Activated naive CD8-positive, alpha-beta T cell treated with anti-CD3 and anti-CD28 coated beads for 36 hours (primary cell): ENCODE measurements at regions not wholly inside any gene's neighbourhood (a gene's known extent, or its start where the extent isn't known, plus 50 kb on each side); places are given as distances from the start of the nearest gene placed in this dataset.
"Not testable (repeated sequence)": the region's sequence is repeated elsewhere in the genome, so short reads cannot be mapped to it uniquely, and the experiment has no call there.

ENCODE experiments used
- DNase-seq: peaks from one replicate; pipeline ENCODE4 v3.0.0; 2021
- H3K27ac Mint-ChIP-seq: one replicate; pipeline ENCODE4 v1.8.0; 2022; ENCODE audit warnings: mild to moderate bottlenecking, moderate library complexity, mixed read lengths
- H3K27me3 Mint-ChIP-seq: one replicate; pipeline ENCODE4 v1.8.0; 2022; ENCODE audit warnings: mild to moderate bottlenecking, mixed read lengths
- H3K36me3 Mint-ChIP-seq: one replicate; pipeline ENCODE4 v1.8.0; 2021; ENCODE audit warnings: mild to moderate bottlenecking, mixed read lengths
- H3K4me1 Mint-ChIP-seq: one replicate; pipeline ENCODE4 v1.8.0; 2021; ENCODE audit warnings: mixed read lengths
- H3K4me3 Mint-ChIP-seq: one replicate; pipeline ENCODE4 v1.8.0; 2022; ENCODE audit warnings: mild to moderate bottlenecking, moderate library complexity, mixed read lengths
- H3K9me3 Mint-ChIP-seq: one replicate; pipeline ENCODE4 v1.8.0; 2022; ENCODE audit warnings: mixed read lengths

GRCh38 chr10:8365935-8366911 lies 311.7 kb downstream of the GATA3 start:
- peak; percentile 31 for DNase-seq
- H3K9me3 Mint-ChIP-seq, result peaks cover 1% of the 10 kb centered on the region
- peaks cover 16% of the 10 kb centered on the region for H3K4me1 Mint-ChIP-seq
- H3K27me3 Mint-ChIP-seq, result no peaks in the 10 kb centered on the region
- no peak overlapping the region for H3K4me3 Mint-ChIP-seq
- peaks cover 2% of the 10 kb centered on the region for H3K36me3 Mint-ChIP-seq
- no peak overlapping the region for H3K27ac Mint-ChIP-seq

GRCh38 chr10:8367672-8368411 lies 313.4 kb downstream of the GATA3 start:
- H3K27ac Mint-ChIP-seq, H3K9me3 Mint-ChIP-seq, H3K36me3 Mint-ChIP-seq, H3K4me3 Mint-ChIP-seq, H3K27me3 Mint-ChIP-seq, DNase-seq: not testable (repeated sequence)
- H3K4me1 Mint-ChIP-seq, result peaks cover 16% of the 10 kb centered on the region

DNA sequence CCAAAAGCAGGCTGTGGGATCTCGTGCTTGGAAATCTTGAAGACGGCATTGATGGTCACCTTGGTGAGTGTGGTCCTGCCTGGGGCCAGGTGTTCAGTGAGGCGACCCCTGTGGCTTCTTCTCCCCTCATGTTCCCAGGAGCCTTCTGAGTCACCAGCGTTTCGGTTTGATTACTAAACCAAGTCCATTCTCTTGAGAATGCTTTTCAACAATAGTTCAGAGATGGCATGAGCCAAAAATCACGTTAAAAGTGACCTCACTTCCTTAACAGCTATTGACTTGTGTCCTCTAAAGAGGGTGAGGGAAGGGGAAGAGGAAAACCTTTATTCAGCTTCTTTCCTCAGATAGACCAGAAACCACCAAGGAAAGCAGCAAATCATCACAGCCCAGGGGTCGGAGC lies 315.2 kb downstream of the GATA3 start:
- Mint-ChIP-seq H3K27me3 (no peaks in the 10 kb centered on the region), H3K9me3 (peaks cover 1% of the 10 kb centered on the region), H3K4me1 (peaks cover 10% of the 10 kb centered on the region), H3K36me3 (no peaks in the 10 kb centered on the region), H3K27ac (no peak overlapping the region), H3K4me3 (no peak overlapping the region)
- DNase-seq, result no peak

GRCh38 chr10:8374334-8374733 lies 319.8 kb downstream of the GATA3 start:
- no peaks in the 10 kb centered on the region for H3K27me3 Mint-ChIP-seq
- H3K4me3 Mint-ChIP-seq, result no peak overlapping the region
- H3K4me1 Mint-ChIP-seq, result peaks cover 5% of the 10 kb centered on the region
- H3K36me3 Mint-ChIP-seq, result no peaks in the 10 kb centered on the region
- H3K27ac Mint-ChIP-seq, result no peak overlapping the region
- DNase-seq, result no peak
- H3K9me3 Mint-ChIP-seq, result no peaks in the 10 kb centered on the region

- H3K4me3 Mint-ChIP-seq, result no peak overlapping the region
- H3K36me3 Mint-ChIP-seq, result no peaks in the 10 kb centered on the region
- H3K27me3 Mint-ChIP-seq, result no peaks in the 10 kb centered on the region
- H3K4me1 Mint-ChIP-seq, result peaks cover 5% of the 10 kb centered on the region
- no peaks in the 10 kb centered on the region for H3K9me3 Mint-ChIP-seq
- peak; percentile 1 for DNase-seq
- no peak overlapping the region for H3K27ac Mint-ChIP-seq
Observed at GRCh38 chr10:8375137-8375536, 320.6 kb downstream of the GATA3 start.

DNA sequence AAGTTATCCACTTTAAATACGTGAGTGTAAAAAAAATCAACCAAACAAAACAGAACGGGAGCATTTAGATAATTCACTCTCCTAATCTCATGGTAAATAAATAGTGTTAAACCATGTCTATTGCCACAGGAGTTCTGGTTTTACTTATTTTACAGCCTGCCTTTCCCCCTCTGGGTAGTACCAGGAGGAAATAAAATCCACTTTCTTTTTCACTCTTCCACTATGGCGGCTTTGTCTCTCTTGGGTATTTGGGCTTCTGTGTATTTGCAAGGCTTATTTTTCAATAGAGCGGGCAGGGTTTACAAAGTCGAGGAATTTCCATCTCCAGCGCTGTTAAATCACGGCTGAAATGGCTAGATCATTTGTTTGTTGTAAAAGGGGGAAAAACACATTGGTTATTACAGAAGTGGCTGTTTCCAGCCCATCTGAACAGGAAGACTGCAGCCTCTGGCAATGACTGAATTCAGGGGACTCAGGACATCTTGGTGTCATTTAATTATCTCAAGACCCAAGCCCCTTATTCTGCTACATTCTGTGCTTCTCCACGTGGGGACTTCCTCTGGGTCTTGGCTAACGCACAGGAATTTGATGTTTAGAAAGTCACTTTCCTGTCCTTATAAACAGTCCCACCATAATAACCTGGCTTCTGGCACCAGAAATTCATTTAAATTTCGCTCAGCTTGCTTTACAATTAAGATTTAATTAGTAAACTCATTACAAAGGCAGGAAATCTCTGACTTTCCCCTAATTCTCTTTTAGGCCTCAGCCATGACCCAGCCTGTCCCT lies 323.9 kb downstream of the GATA3 start:
- Mint-ChIP-seq H3K4me3 (no peak overlapping the region), H3K9me3 (no peaks in the 10 kb centered on the region), H3K36me3 (no peaks in the 10 kb centered on the region), H3K4me1 (peaks cover 5% of the 10 kb centered on the region), H3K27ac (no peak overlapping the region), H3K27me3 (no peaks in the 10 kb centered on the region)
- DNase-seq, result no peak

- Mint-ChIP-seq H3K27ac (no peak overlapping the region), H3K27me3 (no peaks in the 10 kb centered on the region), H3K9me3 (no peaks in the 10 kb centered on the region), H3K36me3 (no peaks in the 10 kb centered on the region), H3K4me1 (peaks cover 2% of the 10 kb centered on the region), H3K4me3 (no peak overlapping the region)
- DNase-seq, result no peak
Observed at GRCh38 chr10:8379906-8380832, 325.7 kb downstream of the GATA3 start.

- DNase-seq, result no peak
- Mint-ChIP-seq H3K4me3 (no peak overlapping the region), H3K27me3 (no peaks in the 10 kb centered on the region), H3K36me3 (no peaks in the 10 kb centered on the region), H3K4me1 (no peaks in the 10 kb centered on the region), H3K9me3 (no peaks in the 10 kb centered on the region), H3K27ac (no peak overlapping the region)
Observed at GRCh38 chr10:8380833-8381496, 326.5 kb downstream of the GATA3 start.

GRCh38 chr10:8386781-8387180 lies 332.3 kb downstream of the GATA3 start:
- Mint-ChIP-seq H3K36me3 (no peaks in the 10 kb centered on the region), H3K9me3 (peaks cover 3% of the 10 kb centered on the region), H3K4me1 (no peaks in the 10 kb centered on the region), H3K27ac (no peak overlapping the region), H3K4me3 (no peak overlapping the region), H3K27me3 (no peaks in the 10 kb centered on the region)
- no peak for DNase-seq

DNA sequence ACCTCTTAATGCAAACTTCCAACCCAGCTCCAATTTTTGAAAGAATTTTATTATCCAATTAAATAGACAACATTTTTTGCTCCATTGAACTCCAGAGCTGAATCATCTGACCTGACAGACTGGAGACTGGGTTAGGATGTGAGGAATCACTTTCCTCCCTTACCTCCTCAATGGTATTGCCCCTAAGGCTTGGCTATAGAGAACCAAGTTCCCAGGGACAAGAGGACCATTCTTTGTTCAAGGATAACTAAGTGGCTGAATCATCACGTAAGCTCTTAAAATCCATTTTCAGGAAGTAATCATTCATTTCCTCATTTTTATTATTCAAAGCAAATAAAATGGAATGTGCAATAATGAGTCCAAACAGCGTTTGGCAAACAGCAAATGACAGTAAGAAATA lies 335.1 kb downstream of the GATA3 start:
- H3K36me3 Mint-ChIP-seq, result no peaks in the 10 kb centered on the region
- H3K27me3 Mint-ChIP-seq, result no peaks in the 10 kb centered on the region
- no peak overlapping the region for H3K4me3 Mint-ChIP-seq
- H3K9me3 Mint-ChIP-seq, result peaks cover 3% of the 10 kb centered on the region
- H3K27ac Mint-ChIP-seq, result no peak overlapping the region
- H3K4me1 Mint-ChIP-seq, result no peaks in the 10 kb centered on the region
- DNase-seq, result no peak

DNA sequence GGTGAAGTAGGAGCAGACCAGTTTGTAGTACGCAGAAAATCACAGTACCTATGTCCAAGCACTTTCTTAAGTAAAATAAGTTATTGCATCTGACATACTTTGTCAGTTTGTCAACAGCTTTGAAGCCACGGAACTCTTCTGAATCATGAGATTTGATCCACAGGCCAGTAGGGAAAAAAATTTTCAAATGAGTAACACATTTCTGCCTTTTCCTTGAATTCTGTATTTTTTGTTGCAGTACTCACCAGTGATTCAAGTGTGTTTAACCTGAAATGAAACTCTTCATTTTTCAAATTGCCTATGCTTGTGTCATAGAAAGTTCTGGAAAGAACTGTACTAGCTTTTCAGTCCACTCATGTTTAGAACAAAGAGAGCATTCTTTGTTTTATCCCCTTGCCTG lies 337.7 kb downstream of the GATA3 start:
- no peak for DNase-seq
- H3K9me3 Mint-ChIP-seq, result no peaks in the 10 kb centered on the region
- no peaks in the 10 kb centered on the region for H3K27me3 Mint-ChIP-seq
- no peaks in the 10 kb centered on the region for H3K36me3 Mint-ChIP-seq
- peaks cover 5% of the 10 kb centered on the region for H3K4me1 Mint-ChIP-seq
- no peak overlapping the region for H3K4me3 Mint-ChIP-seq
- no peak overlapping the region for H3K27ac Mint-ChIP-seq

GRCh38 chr10:8393531-8393930 lies 339.0 kb downstream of the GATA3 start:
- H3K36me3 Mint-ChIP-seq, result no peaks in the 10 kb centered on the region
- no peaks in the 10 kb centered on the region for H3K9me3 Mint-ChIP-seq
- peaks cover 7% of the 10 kb centered on the region for H3K4me1 Mint-ChIP-seq
- no peak overlapping the region for H3K27ac Mint-ChIP-seq
- DNase-seq, result no peak
- H3K4me3 Mint-ChIP-seq, result no peak overlapping the region
- no peaks in the 10 kb centered on the region for H3K27me3 Mint-ChIP-seq

GRCh38 chr10:8396675-8397074 lies 342.2 kb downstream of the GATA3 start:
- H3K4me1 Mint-ChIP-seq, result peaks cover 17% of the 10 kb centered on the region
- H3K4me3 Mint-ChIP-seq, result no peak overlapping the region
- H3K36me3 Mint-ChIP-seq, result no peaks in the 10 kb centered on the region
- no peak overlapping the region for H3K27ac Mint-ChIP-seq
- no peak for DNase-seq
- H3K27me3 Mint-ChIP-seq, result no peaks in the 10 kb centered on the region
- no peaks in the 10 kb centered on the region for H3K9me3 Mint-ChIP-seq

DNA sequence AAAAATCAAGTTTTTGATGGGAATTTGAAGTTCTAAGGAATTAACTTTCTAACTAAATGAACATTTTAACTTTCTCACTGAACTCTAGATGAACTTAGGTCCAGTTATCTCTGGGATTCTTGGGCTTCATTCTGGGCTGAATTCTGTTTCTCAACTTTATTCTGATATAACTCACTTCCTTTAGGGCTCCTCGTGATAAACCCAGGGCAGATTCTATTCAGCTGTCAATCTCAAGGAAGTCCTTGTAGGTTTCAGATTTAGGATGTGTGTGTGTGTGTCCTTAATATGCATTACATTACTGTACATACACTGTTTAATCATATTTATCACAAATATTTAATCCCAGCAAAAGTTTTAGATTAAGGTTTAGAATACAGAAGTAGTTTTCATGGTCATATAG lies 344.3 kb downstream of the GATA3 start:
- no peak for DNase-seq
- Mint-ChIP-seq H3K36me3 (no peaks in the 10 kb centered on the region), H3K27me3 (no peaks in the 10 kb centered on the region), H3K27ac (no peak overlapping the region), H3K4me1 (peaks cover 38% of the 10 kb centered on the region), H3K4me3 (no peak overlapping the region), H3K9me3 (no peaks in the 10 kb centered on the region)
